PC-9 (cell line): ENCODE measurements at regions not wholly inside any gene's neighbourhood (a gene's known extent, or its start where the extent isn't known, plus 50 kb on each side); places are given as distances from the start of the nearest gene placed in this dataset.

Source experiments
- BruUV-seq: library from RNA; stranded (reverse); fragments of 400-500 nt; replicated peaks from 2 replicates; lab custom pipeline; 2021; lab: Mats Ljungman, UMichigan
- CTCF ChIA-PET: fragments of 300-600 bp; sonication (Branson Sonifier 250); formaldehyde crosslinking; loops from one replicate; lab custom pipeline; 2022; ENCODE audit warnings: antibody characterized with exemption; lab: Charles Lee
- POLR2A ChIA-PET: fragments of 300-600 bp; sonication (Branson Sonifier 250); formaldehyde crosslinking; loops from one replicate; lab custom pipeline; 2022; ENCODE audit warnings: antibody characterized with exemption; ENCODE audit not compliant: unreplicated experiment; lab: Charles Lee
- DNase-seq, 2 experiments: peaks; one replicate each; pipeline versions ENCODE4 v3.0.0 to v3.0.0-alpha.2; 2015 to 2022; ENCODE audit warnings: mixed read lengths in 1 of 2
- H2AFZ ChIP-seq: fragments of 200-600 bp; sonication (generic); 2 replicates; pipeline ENCODE4 v1.8.1; 2017; ENCODE audit warnings: antibody characterized with exemption
- H3F3A ChIP-seq: fragments of 200-600 bp; sonication (generic); 2 replicates; pipeline ENCODE4 v1.8.1; 2017; ENCODE audit warnings: antibody characterized with exemption, mild to moderate bottlenecking, low read depth; ENCODE audit not compliant: insufficient read depth
- H3K27ac ChIP-seq: fragments of 200-600 bp; sonication (generic); 2 replicates; pipeline ENCODE4 v1.6.1; 2016; ENCODE audit warnings: mixed run types
- H3K27me3 ChIP-seq: fragments of 200-600 bp; sonication (generic); 2 replicates; pipeline ENCODE4 v1.6.1; 2016; ENCODE audit warnings: low read depth, mixed run types; ENCODE audit not compliant: insufficient read depth
- H3K36me3 ChIP-seq: fragments of 200-600 bp; sonication (generic); 2 replicates; pipeline ENCODE4 v1.6.1; 2016; ENCODE audit warnings: low read depth, mixed run types
- H3K4me1 ChIP-seq: fragments of 200-600 bp; sonication (generic); replicated peaks from 2 replicates; pipeline ENCODE4 v1.6.1; 2016; ENCODE audit warnings: mixed run types; ENCODE audit not compliant: insufficient read depth
- H3K4me2 ChIP-seq: fragments of 200-600 bp; sonication (generic); 2 replicates; pipeline ENCODE4 v1.6.1; 2017; ENCODE audit warnings: mixed run types
- H3K4me3 ChIP-seq: fragments of 200-600 bp; sonication (generic); 2 replicates; pipeline ENCODE4 v1.6.1; 2016; ENCODE audit warnings: mixed run types
- H3K79me2 ChIP-seq: fragments of 200-600 bp; sonication (generic); 2 replicates; pipeline ENCODE4 v1.6.1; 2017; ENCODE audit warnings: low read depth, mixed run types
- H3K9me2 ChIP-seq: fragments of 200-600 bp; sonication (generic); 2 replicates; pipeline ENCODE4 v1.8.1; 2017; ENCODE audit warnings: mild to moderate bottlenecking; ENCODE audit not compliant: insufficient read depth
- H3K9me3 ChIP-seq: fragments of 200-600 bp; sonication (generic); 2 replicates; pipeline ENCODE4 v1.8.1; 2016; ENCODE audit warnings: low read depth; ENCODE audit not compliant: insufficient read depth
- H4K20me1 ChIP-seq: fragments of 200-600 bp; sonication (generic); 2 replicates; pipeline ENCODE4 v1.8.1; 2017; ENCODE audit not compliant: insufficient read depth
- CTCF ChIP-seq: fragments of 200-600 bp; sonication (generic); conservative IDR thresholded peaks from 2 replicates; pipeline ENCODE4 v1.6.1; 2017; ENCODE audit warnings: mixed run types, antibody characterized with exemption, mild to moderate bottlenecking, moderate library complexity
- EZH2 ChIP-seq: fragments of 200-600 bp; sonication (generic); IDR thresholded peaks from 2 replicates; pipeline ENCODE4 v1.8.0; 2017; ENCODE audit warnings: antibody characterized with exemption, low read depth
- intact Hi-C: fragments of 100-400 bp; cut with micrococcal nuclease; formaldehyde crosslinking; loops from one replicate; pipeline ENCODE4 v1.10.0; 2022; ENCODE audit not compliant: unreplicated experiment

- Histone ChIP-seq H3K4me3 (no peak overlapping the region), H3F3A (peaks cover 6% of the 10 kb centered on the region; the same call in 1 of the 2 replicates), H2AFZ (no peak overlapping the region), H3K27me3 (no peaks in the 10 kb centered on the region), H3K4me2 (no peak overlapping the region), H4K20me1 (0 out of 2 replicates have a peak, but pooled peaks cover 3% of the 10 kb centered on the region), H3K4me1 (no peaks in the 10 kb centered on the region), H3K9me3 (no peaks in the 10 kb centered on the region), H3K27ac (no peak overlapping the region), H3K36me3 (no peaks in the 10 kb centered on the region), H3K79me2 (no peaks in the 10 kb centered on the region), H3K9me2 (no peaks in the 10 kb centered on the region)
- no peak for TF ChIP-seq EZH2
- no peak for TF ChIP-seq CTCF
- intact Hi-C loops, result no loop called here
- no TSS peak for BruUV-seq
- DNase-seq, result no peak
- POLR2A ChIA-PET, result no interaction called here
- CTCF ChIA-PET, result no interaction called here
Observed at GRCh38 chr22:47817380-47817779, 1054.9 kb downstream of the TBC1D22A start.

GRCh38 chr22:47816863-47817210, 1054.4 kb downstream of the TBC1D22A start:
- no peak overlapping the region for H2AFZ ChIP-seq
- POLR2A ChIA-PET, result no interaction called here
- no peaks in the 10 kb centered on the region for H3K27me3 ChIP-seq
- TF ChIP-seq EZH2 (no peak), CTCF (no peak)
- no peak overlapping the region for H3K27ac ChIP-seq
- H3K4me2 ChIP-seq, result no peak overlapping the region
- no peaks in the 10 kb centered on the region for H3K36me3 ChIP-seq
- H4K20me1 ChIP-seq, result 0 out of 2 replicates have a peak, but pooled peaks cover 3% of the 10 kb centered on the region
- H3K4me1 ChIP-seq, result no peaks in the 10 kb centered on the region
- BruUV-seq, result no TSS peak
- no peaks in the 10 kb centered on the region for H3K79me2 ChIP-seq
- H3K9me2 ChIP-seq, result no peaks in the 10 kb centered on the region
- H3K9me3 ChIP-seq, result no peaks in the 10 kb centered on the region
- peaks cover 6% of the 10 kb centered on the region; the same call in 1 of the 2 replicates for H3F3A ChIP-seq
- intact Hi-C loops, result no loop called here
- CTCF ChIA-PET, result no interaction called here
- no peak overlapping the region for H3K4me3 ChIP-seq
- no peak for DNase-seq

GRCh38 chr22:47816121-47816862, 1053.8 kb downstream of the TBC1D22A start:
- Histone ChIP-seq H3K9me2 (no peaks in the 10 kb centered on the region), H3K27ac (no peak overlapping the region), H3K4me1 (no peaks in the 10 kb centered on the region), H3K4me2 (no peak overlapping the region), H3K36me3 (no peaks in the 10 kb centered on the region), H3K27me3 (no peaks in the 10 kb centered on the region), H3K9me3 (no peaks in the 10 kb centered on the region), H3F3A (peaks cover 6% of the 10 kb centered on the region; the same call in 1 of the 2 replicates), H3K79me2 (no peaks in the 10 kb centered on the region), H4K20me1 (0 out of 2 replicates have a peak, but pooled peaks cover 3% of the 10 kb centered on the region), H2AFZ (no peak overlapping the region), H3K4me3 (no peak overlapping the region)
- TF ChIP-seq EZH2 (no peak), CTCF (no peak)
- no peak for DNase-seq
- POLR2A ChIA-PET, result no interaction called here
- intact Hi-C loops, result no loop called here
- CTCF ChIA-PET, result no interaction called here
- no TSS peak for BruUV-seq
